Right ventricle myocardium superior (tissue), 1 donor: ENCODE measurements at regions not wholly inside any gene's neighbourhood (a gene's known extent, or its start where the extent isn't known, plus 50 kb on each side); places are given as distances from the start of the nearest gene placed in this dataset.
"Not testable (repeated sequence)": the region's sequence is repeated elsewhere in the genome, so short reads cannot be mapped to it uniquely, and the experiment has no call there.

Experiments
- ATAC-seq: fragments of 200-7000 bp; cut with Tn5 transposase; one replicate; pipeline ENCODE4 v1.9.1; 2020; ENCODE audit warnings: mild to moderate bottlenecking; ENCODE audit not compliant: poor library complexity
- DNase-seq: peaks from one replicate; pipeline ENCODE4 v3.0.0-alpha.2; 2020
- intact Hi-C: fragments of 100-400 bp; cut with DNase I; formaldehyde crosslinking; loops from one replicate; pipeline ENCODE4 v1.11.2; 2022
- donor health status: DM: no; HTN: yes; CAD: no; lungs with severe emphysema.

DNA sequence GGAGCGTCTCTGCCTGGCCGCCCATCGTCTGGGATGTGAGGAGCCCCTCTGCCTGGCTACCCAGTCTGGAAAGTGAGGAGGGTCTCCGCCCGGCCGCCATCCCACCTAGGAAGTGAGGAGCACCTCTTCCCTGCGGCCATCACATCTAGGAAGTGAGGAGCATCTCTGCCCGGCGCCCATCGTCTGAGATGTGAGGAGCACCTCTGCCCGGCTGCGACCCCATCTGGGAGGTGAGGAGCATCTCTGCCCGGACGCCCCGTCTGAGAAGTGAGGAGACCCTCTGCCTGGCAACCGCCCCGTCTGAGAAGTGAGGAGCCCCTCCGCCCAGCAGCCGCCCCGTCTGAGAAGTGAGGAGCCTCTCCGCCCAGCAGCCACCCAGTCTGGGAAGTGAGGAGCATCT is 84.5 kb downstream of the IDS start:
- DNase-seq, intact Hi-C loops, ATAC-seq: not testable (repeated sequence)

DNA sequence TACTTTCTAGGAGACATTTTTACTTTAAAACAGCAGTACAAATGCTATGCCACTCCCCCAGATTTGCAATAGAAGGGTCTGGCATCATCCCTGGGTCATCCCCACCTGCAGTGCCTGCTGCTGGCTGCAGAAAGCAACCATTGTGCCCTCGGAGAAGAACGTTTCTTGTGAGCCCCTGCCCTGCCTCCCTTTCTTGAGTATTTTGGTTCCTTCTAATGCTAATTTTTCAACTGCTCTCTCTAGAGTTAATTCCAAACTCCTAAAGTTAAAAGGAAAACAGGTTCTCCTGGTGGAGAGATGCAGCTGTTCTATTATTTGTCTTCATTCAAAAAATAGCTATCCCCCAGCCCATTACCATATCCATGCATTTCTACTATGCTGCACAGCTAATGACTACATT is 107.1 kb downstream of the IDS start:
- no peak for DNase-seq
- ATAC-seq, result no peak
- intact Hi-C loops, result no loop called here

DNA sequence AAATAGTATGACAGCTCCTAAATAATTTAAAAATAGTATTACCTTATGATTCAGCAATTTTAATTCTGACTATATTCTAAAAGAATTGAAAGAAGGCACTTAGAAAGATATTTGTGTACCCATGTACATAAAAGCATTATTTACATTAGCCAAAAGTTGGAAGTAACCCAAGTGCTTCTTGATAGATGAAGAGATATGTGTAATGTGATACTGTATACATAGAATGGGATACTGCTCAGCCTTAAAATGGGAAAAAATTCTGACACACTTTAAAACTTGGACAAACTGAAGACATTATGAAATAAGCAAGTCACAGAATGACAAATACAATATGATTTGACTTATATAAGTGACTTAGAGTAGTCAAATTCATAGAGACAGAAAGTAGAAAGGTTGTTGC is 112.2 kb downstream of the IDS start:
- no peak for ATAC-seq
- no peak for DNase-seq
- intact Hi-C loops, result no loop called here

- intact Hi-C loops, result no loop called here
- DNase-seq (no peak), ATAC-seq (no peak)
These were observed 121.3 kb downstream of the IDS start for GRCh38 chrX:149383852-149384251.

GRCh38 chrX:149374751-149375150 is 130.4 kb downstream of the IDS start:
- ATAC-seq, result no peak
- no peak for DNase-seq
- intact Hi-C loops, result no loop called here

DNA sequence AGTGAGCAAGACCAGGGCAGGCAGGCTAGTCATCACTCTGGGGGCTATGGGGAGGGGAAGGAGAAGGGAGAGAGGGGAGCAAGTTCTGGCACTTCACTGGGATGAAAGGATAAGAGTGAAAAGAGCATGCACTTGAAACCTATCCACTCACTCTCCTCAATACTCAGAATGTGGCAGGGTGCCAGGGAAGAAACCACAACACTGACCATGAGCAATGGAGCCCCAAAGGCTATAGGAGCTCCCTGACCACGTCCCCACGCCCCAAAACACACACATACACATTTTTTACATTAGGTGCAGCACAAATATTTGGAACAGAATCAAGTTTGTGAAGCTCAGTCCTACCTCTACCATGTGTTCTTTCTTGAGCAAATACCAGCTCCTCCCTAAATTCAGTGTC is 132.2 kb downstream of the IDS start:
- DNase-seq (no peak), ATAC-seq (no peak)
- intact Hi-C loops, result no loop called here

DNA sequence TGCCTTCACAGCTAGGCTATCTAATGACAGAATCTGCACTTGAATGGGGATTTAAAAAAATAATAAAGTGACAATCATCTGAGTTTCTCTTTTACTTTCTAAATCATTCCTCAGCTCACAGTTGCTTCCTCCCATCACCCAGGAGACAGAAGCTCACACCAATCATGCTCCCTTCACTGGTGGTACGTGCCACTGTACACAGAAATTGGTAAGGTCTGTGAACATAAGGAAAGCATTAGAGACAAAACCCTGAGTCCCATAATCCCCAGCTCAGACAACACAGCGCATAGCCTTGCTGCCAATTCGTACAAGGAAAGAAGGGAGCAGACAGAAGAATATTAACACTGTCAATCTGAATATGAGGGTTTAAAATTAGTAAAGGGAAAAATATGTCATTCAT is 133.1 kb downstream of the IDS start:
- intact Hi-C loops, result no loop called here
- DNase-seq (no peak), ATAC-seq (no peak)

GRCh38 chrX:149370097-149370496 is 135.0 kb downstream of the IDS start:
- DNase-seq (no peak), ATAC-seq (no peak)
- intact Hi-C loops, result no loop called here

DNA sequence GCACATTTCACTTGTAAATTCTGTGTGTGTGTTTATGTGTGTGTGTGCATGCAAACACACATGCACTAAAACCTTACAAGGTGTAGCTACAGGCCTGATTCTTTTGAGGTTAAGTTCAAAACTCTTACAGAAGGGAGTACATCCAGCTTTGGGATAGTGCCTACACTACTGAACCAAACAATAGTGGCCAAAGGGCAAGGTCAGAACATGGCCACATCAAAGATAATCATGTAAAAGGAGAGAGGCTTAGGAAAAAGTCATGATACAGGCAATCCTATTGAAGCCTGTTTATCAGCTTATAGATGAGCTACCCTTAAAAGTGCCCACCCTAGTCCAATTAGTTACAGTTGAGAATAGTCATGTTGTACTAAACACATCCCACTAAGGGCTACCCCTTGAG is 139.6 kb downstream of the IDS start:
- intact Hi-C loops, result no loop called here
- ATAC-seq, result no peak
- no peak for DNase-seq

DNA sequence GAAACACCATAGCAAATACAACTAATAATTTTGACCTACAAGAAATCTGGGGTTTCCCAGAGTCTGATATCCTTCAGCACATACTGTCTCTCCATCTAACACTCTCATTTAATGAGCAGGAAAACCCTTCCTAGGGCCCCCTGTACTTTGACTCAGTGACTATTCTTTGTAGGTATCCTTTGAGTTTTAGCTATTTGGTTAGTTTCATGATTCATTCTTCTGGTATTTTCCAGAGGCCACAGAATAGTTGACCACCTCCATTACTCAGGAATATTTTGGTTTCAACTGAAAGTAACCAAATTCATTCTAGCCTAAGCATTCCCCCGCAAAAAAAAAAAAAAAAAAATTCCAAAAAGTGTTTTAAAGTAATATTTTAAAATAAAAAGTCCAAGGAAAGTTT is 140.0 kb downstream of the IDS start:
- ATAC-seq, result no peak
- intact Hi-C loops, result no loop called here
- DNase-seq, result no peak

DNA sequence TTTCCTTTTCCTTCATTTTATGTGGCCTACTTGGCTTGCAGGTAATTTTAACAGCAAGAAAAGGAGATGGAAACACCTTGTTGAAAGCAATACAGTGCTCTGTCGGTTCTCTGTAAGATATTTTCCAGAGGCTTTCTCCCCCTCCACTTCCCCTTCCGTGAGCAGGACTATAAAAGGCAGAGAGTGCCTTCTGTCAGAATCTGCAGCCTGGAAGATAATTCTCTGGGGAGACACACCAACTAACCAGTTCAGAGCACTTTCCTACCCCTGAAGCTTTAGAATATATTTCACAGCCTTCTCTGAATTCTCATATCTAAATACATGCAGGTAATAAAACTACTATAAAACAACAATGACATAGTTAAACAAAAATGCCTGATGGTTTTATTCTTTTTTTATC is 141.1 kb downstream of the IDS start:
- ATAC-seq, result no peak
- intact Hi-C loops, result no loop called here
- no peak for DNase-seq

DNA sequence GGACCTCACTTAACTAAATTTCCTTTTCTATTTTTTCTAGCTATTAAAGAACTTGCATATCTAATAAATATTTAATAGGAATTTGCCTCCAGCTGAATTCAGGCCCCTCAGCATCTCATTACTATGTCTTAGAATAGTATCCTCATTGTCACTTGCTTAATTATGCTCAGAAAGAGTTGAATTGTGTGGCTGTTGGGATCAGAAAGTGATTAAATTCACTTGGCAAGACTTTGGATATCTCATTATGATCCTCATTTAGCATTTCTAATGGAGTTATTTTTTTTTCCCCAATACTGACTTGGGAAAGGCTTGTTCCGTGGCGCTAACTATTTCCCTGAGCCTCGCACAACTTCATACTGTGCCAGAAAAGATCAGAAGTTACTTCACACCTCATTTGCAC is 158.8 kb downstream of the IDS start:
- intact Hi-C loops, result no loop called here
- ATAC-seq (no peak), DNase-seq (no peak)

- DNase-seq (no peak), ATAC-seq (no peak)
- intact Hi-C loops, result no loop called here
These were observed 182.8 kb downstream of the IDS start for GRCh38 chrX:149322316-149322715.

GRCh38 chrX:149313871-149314371 is 191.2 kb downstream of the IDS start:
- DNase-seq, result no peak
- intact Hi-C loops, result no loop called here
- ATAC-seq, result no peak

DNA sequence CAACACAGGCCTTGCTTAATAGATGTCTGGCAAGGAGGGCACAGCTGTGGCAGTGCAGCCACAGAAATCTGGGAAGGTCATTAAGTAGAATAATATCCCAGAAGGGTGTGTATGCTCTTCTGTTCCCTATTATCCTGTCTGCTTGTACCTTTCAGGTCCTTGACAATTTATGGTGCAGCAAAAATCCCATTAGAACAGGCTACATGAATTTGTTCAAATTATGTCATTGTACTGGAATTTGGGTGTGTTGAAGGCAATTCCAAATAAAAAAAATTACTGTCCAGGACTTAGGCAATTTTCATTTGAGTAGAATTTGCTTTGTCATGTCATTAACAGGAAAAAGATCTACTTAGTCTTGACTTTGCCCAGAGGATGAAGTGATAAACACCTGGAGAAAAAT is 192.1 kb downstream of the IDS start:
- DNase-seq (no peak), ATAC-seq (no peak)
- intact Hi-C loops, result no loop called here

DNA sequence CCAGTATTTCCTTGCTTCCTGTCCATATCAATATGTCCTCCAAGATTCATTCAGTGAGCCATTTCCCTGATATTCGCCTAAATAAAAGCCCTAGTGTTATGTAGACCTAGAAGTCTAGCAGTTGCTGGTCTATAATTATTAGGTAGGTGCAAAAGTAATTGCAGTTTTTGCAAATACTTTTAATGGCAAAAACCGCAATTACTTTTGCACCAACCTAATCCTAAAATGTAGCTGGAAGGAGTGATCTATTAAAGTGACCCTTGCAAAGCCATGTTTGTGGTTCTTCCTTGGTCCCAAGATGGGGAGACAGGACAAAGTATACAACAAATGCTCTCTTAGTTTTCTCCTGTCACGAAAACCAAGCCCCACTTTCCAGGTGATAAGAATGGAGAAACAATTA is 193.0 kb downstream of the IDS start:
- ATAC-seq (no peak), DNase-seq (no peak)
- intact Hi-C loops, result no loop called here

DNA sequence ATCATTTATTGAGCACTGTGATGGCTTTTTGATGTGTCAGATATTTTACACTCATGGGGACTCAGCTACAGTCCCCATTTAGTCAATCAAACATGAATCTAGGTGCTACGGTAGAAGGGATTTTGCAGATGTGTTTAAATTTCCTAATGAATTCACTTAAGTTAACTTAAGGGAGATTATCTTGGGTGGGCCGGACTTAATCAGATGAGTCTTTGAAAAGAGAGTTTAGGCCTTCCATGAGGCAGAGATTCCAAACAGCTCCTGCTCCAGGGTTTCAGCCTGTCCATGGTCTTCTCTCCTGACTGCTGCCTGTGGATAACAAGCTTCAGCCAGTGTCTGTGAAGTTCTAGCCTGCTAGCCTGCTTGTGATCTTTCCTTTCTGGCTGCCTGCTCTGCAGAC is 202.4 kb downstream of the IDS start:
- DNase-seq, result no peak
- intact Hi-C loops, result no loop called here
- ATAC-seq, result no peak

- ATAC-seq (no peak), DNase-seq (no peak)
- intact Hi-C loops, result no loop called here
These were observed 207.0 kb downstream of the IDS start for GRCh38 chrX:149298111-149298510.

DNA sequence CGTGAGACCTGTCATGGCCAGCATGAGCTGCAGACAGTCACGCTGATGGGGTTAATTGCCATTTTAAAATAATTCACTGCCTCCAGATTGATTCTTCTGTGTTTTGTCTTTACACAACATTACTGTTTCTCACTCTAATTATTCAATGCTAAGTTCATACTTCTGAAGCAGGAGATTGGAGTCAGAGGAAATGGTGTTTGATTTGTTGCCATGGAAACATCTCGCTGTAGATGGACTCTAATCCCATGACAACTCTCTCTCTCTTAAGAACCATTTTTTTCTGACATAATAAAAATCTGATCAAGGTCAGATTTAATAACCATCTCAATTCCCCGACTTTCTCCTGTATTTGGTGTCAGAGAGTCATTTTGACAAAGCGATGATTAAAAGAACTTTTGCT is 209.0 kb downstream of the IDS start:
- ATAC-seq, result no peak
- intact Hi-C loops, result no loop called here

DNA sequence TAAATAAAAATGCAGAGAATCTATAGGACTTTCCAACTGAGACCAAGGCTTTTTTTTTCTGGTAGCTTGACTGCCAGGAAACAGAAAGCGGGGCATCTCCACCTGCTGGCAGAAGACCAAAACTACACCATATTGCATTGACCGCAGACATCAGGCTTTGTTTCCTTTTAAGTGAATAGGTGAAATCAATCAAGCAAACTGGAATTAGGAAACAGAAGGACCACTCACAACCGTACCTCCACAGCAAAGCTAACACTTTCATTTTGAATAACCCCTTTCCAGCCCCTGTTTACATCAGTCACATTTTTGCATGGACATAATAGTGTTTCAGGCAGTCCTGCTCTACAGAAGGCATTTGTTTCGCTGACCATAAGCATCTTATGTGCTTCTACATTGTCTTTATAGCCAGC is 218.2 kb downstream of the IDS start:
- intact Hi-C loops, result no loop called here
- DNase-seq, result no peak

More for the DNA sequence above, 209.0 kb downstream of the IDS start:
- DNase-seq, result no peak

DNA sequence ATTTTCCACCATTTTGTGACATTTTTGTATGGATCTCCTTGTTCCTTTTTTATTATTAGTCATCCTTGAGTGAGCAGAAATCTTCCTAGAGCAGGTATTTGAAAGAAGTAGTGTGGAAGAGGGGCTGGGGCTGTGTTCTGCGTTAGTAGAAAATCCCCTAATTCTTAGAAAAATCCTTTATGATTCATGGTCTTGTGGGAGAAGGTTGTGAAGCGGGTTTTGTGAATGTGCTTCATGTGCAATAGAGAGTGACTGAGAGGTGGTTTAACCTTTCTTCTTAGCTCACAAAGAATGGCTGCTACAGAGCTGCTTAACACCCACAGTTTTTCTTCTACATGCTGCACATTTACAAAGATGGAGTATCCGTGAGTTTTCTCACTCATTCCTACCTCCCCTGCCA is 220.5 kb downstream of the IDS start:
- ATAC-seq, result no peak
- intact Hi-C loops, result no loop called here
- no peak for DNase-seq

More for the DNA sequence above, 218.2 kb downstream of the IDS start:
- ATAC-seq, result no peak

GRCh38 chrX:149283853-149284252 is 221.3 kb downstream of the IDS start:
- no peak for ATAC-seq
- intact Hi-C loops, result no loop called here
- DNase-seq, result no peak
